HepG2 (cell line): ENCODE measurements at regions not wholly inside any gene's neighbourhood (a gene's known extent, or its start where the extent isn't known, plus 50 kb on each side); places are given as distances from the start of the nearest gene placed in this dataset.

Experiments used
- CAMTA2 ChIP-seq: sonication (generic); formaldehyde crosslinking; IDR thresholded peaks from 2 replicates; pipeline ENCODE4 v1.4.0; 2020; ENCODE audit warnings: mild to moderate bottlenecking, missing genetic modification reagents, borderline replicate concordance
- RFX1 ChIP-seq: fragments of 450-650 bp; IDR thresholded peaks from 2 replicates; pipeline ENCODE4 v1.6.1; 2017
- TF ChIP-seq, protein P1 (sequence below): sonication (generic); formaldehyde crosslinking; IDR thresholded peaks from 2 replicates; pipeline ENCODE4 v1.5.0; 2020; ENCODE audit warnings: missing genetic modification reagents

DNA sequence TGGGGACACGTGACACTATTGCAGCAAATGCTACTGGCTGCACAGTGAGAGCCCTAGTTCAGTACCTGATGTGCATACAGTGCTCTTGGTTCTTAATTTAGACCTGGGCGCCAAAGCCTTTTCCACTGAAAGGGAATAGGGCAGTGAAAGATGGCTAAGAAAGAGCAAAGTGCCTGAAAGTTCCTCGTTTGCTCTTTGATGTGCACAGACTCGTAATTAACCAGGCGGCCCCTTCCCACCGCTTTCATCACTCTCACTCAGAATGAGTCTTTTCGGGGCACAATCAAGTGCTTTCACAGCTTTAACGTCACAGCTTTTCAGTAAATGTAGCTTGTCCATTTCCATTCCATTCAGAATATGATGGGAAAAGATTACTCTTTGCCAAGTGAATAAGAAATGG lies 116.6 kb upstream of the ADRA1B start:
- TF ChIP-seq RFX1 (no peak), CAMTA2 (CRISPR knock-in tag) (no peak)
- TF ChIP-seq, protein P1, sequence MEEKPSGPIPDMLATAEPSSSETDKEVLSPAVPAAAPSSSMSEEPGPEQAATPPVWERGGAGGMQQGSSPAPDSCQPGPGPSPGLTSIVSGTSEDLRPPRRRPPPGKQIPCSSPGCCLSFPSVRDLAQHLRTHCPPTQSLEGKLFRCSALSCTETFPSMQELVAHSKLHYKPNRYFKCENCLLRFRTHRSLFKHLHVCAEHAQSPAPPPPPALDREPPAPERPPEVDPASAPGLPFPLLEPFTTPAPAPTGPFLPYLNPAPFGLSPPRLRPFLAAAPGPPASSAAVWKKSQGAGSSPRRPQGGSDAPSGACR (CRISPR knock-in tag) = no peak
